ENCODE measurements at regions not wholly inside any gene's neighbourhood (a gene's known extent, or its start where the extent isn't known, plus 50 kb on each side); places are given as distances from the start of the nearest gene placed in this dataset.

DNA sequence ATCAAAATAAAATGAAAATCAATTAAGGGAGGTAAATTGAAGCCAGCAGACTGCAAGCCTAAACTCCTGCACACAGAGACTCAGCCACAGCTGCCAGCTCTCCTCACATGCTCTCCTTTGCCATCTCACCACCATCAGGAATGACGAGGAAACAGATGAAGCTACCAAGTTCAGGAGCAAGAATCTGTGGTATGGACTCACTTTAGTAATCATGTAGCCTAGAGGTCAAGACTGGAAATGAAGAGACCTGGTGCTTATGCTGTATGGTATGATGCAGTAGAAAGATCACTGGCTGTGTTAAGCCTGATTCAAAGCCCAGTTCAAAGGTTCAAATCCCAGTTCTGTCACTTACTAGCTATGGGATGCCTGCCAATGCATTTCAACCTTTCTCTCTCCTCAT, 78.9 kb upstream of the CAMK1G start:
- H3K36me3 Mint-ChIP-seq (ENCODE audit: low read depth), result no peaks in the 10 kb centered on the region
- no peak overlapping the region for H3K4me3 Mint-ChIP-seq
- ChIA-PET POLR2A (no interaction called here), CTCF (no interaction called here)
- peaks cover 11% of the 10 kb centered on the region for H3K9me3 Mint-ChIP-seq
- intact Hi-C loops (cut with micrococcal nuclease), result no loop called here
- TF ChIP-seq CTCF (IDR thresholded peaks at IDR 0.05), result no peak
- no peak overlapping the region for H3K27ac Mint-ChIP-seq
- no peaks in the 10 kb centered on the region for H3K4me1 Mint-ChIP-seq (ENCODE audit: low read depth)
- ATAC-seq (no peak), DNase-seq (no peak)
- H3K27me3 Mint-ChIP-seq, result peaks cover 9% of the 10 kb centered on the region

- intact Hi-C loops (cut with micrococcal nuclease), result no loop called here
- no peak for TF ChIP-seq CTCF (IDR thresholded peaks at IDR 0.05)
- ATAC-seq (no peak), DNase-seq (no peak)
- Mint-ChIP-seq H3K27me3 (peaks cover 7% of the 10 kb centered on the region), H3K36me3 (ENCODE audit: low read depth) (no peaks in the 10 kb centered on the region), H3K4me3 (no peak overlapping the region), H3K4me1 (ENCODE audit: low read depth) (no peaks in the 10 kb centered on the region), H3K27ac (no peak overlapping the region), H3K9me3 (peaks cover 11% of the 10 kb centered on the region)
- CTCF ChIA-PET, result no interaction called here
- POLR2A ChIA-PET, result no interaction called here
These were observed 78.5 kb upstream of the CAMK1G start for GRCh38 chr1:209505044-209505443.

DNA sequence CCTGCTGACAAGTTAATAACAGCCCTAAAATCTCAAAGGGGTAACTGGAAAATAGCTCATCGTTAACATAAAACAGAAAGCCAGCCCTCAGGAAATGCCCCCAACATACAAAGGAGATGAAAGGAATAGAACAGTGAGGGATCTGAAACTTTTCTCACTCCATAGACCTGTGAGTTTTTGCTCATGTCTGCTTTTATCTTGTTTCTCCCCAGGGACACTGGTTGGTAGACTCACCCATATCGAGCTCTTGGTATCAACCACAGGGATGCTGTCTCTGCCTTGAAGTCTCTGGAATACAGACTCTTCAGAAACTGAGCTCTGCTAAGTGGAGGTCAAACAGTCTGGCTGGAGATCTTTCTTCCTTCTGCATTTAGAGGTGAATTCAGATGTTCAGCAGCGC, 77.4 kb upstream of the CAMK1G start:
- intact Hi-C loops (cut with micrococcal nuclease), result no loop called here
- Mint-ChIP-seq H3K36me3 (ENCODE audit: low read depth) (no peaks in the 10 kb centered on the region), H3K27ac (no peak overlapping the region), H3K27me3 (peaks cover 4% of the 10 kb centered on the region), H3K4me1 (ENCODE audit: low read depth) (no peaks in the 10 kb centered on the region), H3K4me3 (no peak overlapping the region), H3K9me3 (peaks cover 3% of the 10 kb centered on the region)
- no peak for TF ChIP-seq CTCF (IDR thresholded peaks at IDR 0.05)
- ChIA-PET POLR2A (no interaction called here), CTCF (interaction anchor here (1.4 kb wide), 1 partner anchor 21 kb away, joined by 3 read pairs; no protein-coding TSS in a partner anchor)
- DNase-seq, result no peak
- ATAC-seq, result no peak

DNA sequence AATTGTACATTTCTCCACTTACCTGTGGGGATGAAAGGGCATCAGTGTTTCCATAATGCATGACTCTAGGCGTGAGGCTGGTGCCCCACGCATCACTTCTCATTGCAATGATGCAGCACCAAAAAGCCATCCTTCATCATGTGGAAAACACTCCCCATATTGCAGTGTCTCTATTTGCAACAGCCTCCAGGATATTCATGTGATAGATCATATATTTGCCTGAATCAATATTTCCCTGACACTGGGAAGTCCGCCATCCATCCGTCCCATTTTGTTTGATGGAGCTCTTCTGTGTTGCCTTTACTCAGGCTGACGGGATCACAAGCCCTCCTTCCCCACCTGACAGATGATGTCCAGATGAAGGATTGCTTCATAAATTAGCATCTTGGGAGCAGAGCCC, 74.5 kb upstream of the CAMK1G start:
- Mint-ChIP-seq H3K27ac (no peak overlapping the region), H3K27me3 (peaks cover 6% of the 10 kb centered on the region), H3K9me3 (peaks cover 2% of the 10 kb centered on the region), H3K4me3 (no peak overlapping the region), H3K36me3 (ENCODE audit: low read depth) (no peaks in the 10 kb centered on the region), H3K4me1 (ENCODE audit: low read depth) (no peaks in the 10 kb centered on the region)
- POLR2A ChIA-PET, result no interaction called here
- CTCF ChIA-PET, result no interaction called here
- intact Hi-C loops (cut with micrococcal nuclease), result no loop called here
- DNase-seq (no peak), ATAC-seq (no peak)
- no peak for TF ChIP-seq CTCF (IDR thresholded peaks at IDR 0.05)

GRCh38 chr1:209510063-209510462, 73.5 kb upstream of the CAMK1G start:
- intact Hi-C loops (cut with micrococcal nuclease), result no loop called here
- no peak for DNase-seq
- Mint-ChIP-seq H3K27me3 (peaks cover 6% of the 10 kb centered on the region), H3K27ac (no peak overlapping the region), H3K4me3 (no peak overlapping the region), H3K36me3 (ENCODE audit: low read depth) (no peaks in the 10 kb centered on the region), H3K9me3 (peaks cover 2% of the 10 kb centered on the region), H3K4me1 (ENCODE audit: low read depth) (no peaks in the 10 kb centered on the region)
- POLR2A ChIA-PET, result no interaction called here
- ATAC-seq, result no peak
- CTCF ChIA-PET, result interaction anchor here (0.8 to 1.3 kb wide), 2 partner anchors 60 to 307 kb away, joined by 3 to 4 read pairs; no protein-coding TSS in a partner anchor
- no peak for TF ChIP-seq CTCF (IDR thresholded peaks at IDR 0.05)
